ENCODE measurements at regions not wholly inside any gene's neighbourhood (a gene's known extent, or its start where the extent isn't known, plus 50 kb on each side); places are given as distances from the start of the nearest gene placed in this dataset.

GRCh38 chr3:64971602-64972001, 283.8 kb upstream of the ADAMTS9 start:
- TF ChIP-seq NFRKB (IDR thresholded peaks at IDR 0.05), result no peak
- no peak for TF ChIP-seq FOXA1 (IDR thresholded peaks at IDR 0.05)
- no peak for TF ChIP-seq ELF4 (IDR thresholded peaks at IDR 0.05)
- TF ChIP-seq FOXM1 (IDR thresholded peaks at IDR 0.05; ENCODE audit: borderline replicate concordance), result no peak
- TF ChIP-seq FOXK2 (IDR thresholded peaks at IDR 0.05), result no peak

Measured in HEK293T (cell line).